ENCODE measurements at regions not wholly inside any gene's neighbourhood (a gene's known extent, or its start where the extent isn't known, plus 50 kb on each side); places are given as distances from the start of the nearest gene placed in this dataset.

DNA sequence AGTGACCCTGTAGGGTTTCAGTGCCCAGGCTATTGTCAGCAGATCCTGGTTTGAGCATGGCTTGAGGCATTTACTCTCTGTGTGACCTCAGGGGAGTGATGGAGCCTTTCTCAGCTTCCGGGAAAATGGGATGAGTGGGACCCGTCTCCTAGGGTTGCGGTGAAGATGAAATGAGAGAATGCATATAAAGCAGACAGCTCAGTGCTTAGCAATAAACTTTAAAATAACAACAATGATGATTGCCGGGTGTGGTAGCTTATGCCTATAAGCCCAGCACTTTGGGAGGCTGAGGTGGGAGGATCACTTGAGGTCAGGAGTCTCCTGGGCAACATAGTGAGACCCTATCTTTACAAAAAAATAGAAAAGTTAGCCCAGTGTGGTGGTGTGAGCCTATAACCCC lies 106.0 kb upstream of the MTHFD1L start (continued):
- TF ChIP-seq, protein P1, sequence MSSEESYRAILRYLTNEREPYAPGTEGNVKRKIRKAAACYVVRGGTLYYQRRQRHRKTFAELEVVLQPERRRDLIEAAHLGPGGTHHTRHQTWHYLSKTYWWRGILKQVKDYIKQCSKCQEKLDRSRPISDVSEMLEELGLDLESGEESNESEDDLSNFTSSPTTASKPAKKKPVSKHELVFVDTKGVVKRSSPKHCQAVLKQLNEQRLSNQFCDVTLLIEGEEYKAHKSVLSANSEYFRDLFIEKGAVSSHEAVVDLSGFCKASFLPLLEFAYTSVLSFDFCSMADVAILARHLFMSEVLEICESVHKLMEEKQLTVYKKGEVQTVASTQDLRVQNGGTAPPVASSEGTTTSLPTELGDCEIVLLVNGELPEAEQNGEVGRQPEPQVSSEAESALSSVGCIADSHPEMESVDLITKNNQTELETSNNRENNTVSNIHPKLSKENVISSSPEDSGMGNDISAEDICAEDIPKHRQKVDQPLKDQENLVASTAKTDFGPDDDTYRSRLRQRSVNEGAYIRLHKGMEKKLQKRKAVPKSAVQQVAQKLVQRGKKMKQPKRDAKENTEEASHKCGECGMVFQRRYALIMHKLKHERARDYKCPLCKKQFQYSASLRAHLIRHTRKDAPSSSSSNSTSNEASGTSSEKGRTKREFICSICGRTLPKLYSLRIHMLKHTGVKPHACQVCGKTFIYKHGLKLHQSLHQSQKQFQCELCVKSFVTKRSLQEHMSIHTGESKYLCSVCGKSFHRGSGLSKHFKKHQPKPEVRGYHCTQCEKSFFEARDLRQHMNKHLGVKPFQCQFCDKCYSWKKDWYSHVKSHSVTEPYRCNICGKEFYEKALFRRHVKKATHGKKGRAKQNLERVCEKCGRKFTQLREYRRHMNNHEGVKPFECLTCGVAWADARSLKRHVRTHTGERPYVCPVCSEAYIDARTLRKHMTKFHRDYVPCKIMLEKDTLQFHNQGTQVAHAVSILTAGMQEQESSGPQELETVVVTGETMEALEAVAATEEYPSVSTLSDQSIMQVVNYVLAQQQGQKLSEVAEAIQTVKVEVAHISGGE (CRISPR knock-in tag; IDR thresholded peaks at IDR 0.05), result no peak

GRCh38 chr6:150761771-150762170 lies 103.7 kb upstream of the MTHFD1L start:
- BruUV-seq (replicated peaks), result no TSS peak
- Histone ChIP-seq H3K4me2 (ENCODE audit: control insufficient read depth, insufficient read depth) (no peak overlapping the region), H3K36me3 (ENCODE audit: control insufficient read depth in 2 of 2, insufficient read depth in 2 of 2, low read length in 1 of 2) (no peaks in the 10 kb centered on the region; a peak in 1 of 4 replicates), H3K4me3 (no peak overlapping the region), H3K4me1 (ENCODE audit: control insufficient read depth, insufficient read depth, low read length) (peaks cover 23% of the 10 kb centered on the region), H3K27ac (ENCODE audit: control insufficient read depth, insufficient read depth) (no peak overlapping the region), H4K20me1 (ENCODE audit: control insufficient read depth, insufficient read depth) (no peaks in the 10 kb centered on the region), H3K27me3 (replicated peaks in 1 of 2; ENCODE audit: control insufficient read depth in 2 of 2, insufficient read depth in 2 of 2, low read length in 1 of 2) (no peaks in the 10 kb centered on the region), H3K79me2 (ENCODE audit: control insufficient read depth, insufficient read depth, low read length) (no peaks in the 10 kb centered on the region; the same call in 1 of the 2 replicates), H3K9me3 (replicated peaks; ENCODE audit: control insufficient read depth, insufficient read depth, low read length) (no peaks in the 10 kb centered on the region; the same call in 2 of the 3 replicates), H2AFZ (ENCODE audit: control insufficient read depth, low read depth, low read length) (no peak overlapping the region), H3K9ac (ENCODE audit: control insufficient read depth, insufficient read depth, low read length) (no peak overlapping the region)
- ATAC-seq, result no peak
- CTCF ChIA-PET, result no interaction called here
- intact Hi-C loops (cut with micrococcal nuclease; ENCODE audit: unreplicated experiment) (no loop called here), in situ Hi-C loops (cut with MboI) (no loop called here)
- DNase-seq (ENCODE audit: low read depth, low spot score), result no peak
- RAD21 ChIA-PET (ENCODE audit: unreplicated experiment), result interaction anchor here (0.9 kb wide), 1 partner anchor 42 kb away, joined by 3 read pairs; no protein-coding TSS in a partner anchor
- no peak for FAIRE-seq
- TF ChIP-seq BCL3 (IDR thresholded peaks at IDR 0.05; ENCODE audit: borderline replicate concordance, insufficient read depth, low read depth, low read length, poor library complexity, severe bottlenecking) (no peak), RBBP5 (conservative IDR thresholded peaks at IDR 0.05) (no peak), E4F1 (IDR thresholded peaks at IDR 0.05; ENCODE audit: borderline replicate concordance, partially characterized antibody) (no peak), MXI1 (IDR thresholded peaks at IDR 0.05; ENCODE audit: low read depth, low read length) (no peak), NBN (IDR thresholded peaks at IDR 0.05) (no peak), CHD4 (IDR thresholded peaks at IDR 0.05) (no peak)
- POLR2A ChIA-PET, result interaction anchor here (0.5 to 0.6 kb wide), 2 partner anchors 11 to 12 kb away, joined by 3 to 4 read pairs; no protein-coding TSS in a partner anchor
- WGBS (ENCODE audit: insufficient coverage, insufficient replicate concordance, low lambda C conversion rate, missing lambda C conversion rate), result 100% methylated on average over 3 of the region's 3 CpGs
- SMC1A ChIA-PET (ENCODE audit: uncharacterized antibody, unreplicated experiment), result interaction anchor here (0.5 to 1.1 kb wide), 3 partner anchors 12 to 20 kb away, joined by 3 to 5 read pairs (median 4); no protein-coding TSS in a partner anchor

Measured in GM12878 (cell line).